Dermis blood vessel endothelial cell (primary cell): ENCODE measurements at regions not wholly inside any gene's neighbourhood (a gene's known extent, or its start where the extent isn't known, plus 50 kb on each side); places are given as distances from the start of the nearest gene placed in this dataset.

ENCODE experiments used
- DNase-seq: peaks from one replicate; pipeline ENCODE4 v3.0.0; 2010

- DNase-seq: no peak
Observed at GRCh38 chrX:5526191-5526590, 702.5 kb downstream of the NLGN4X start.

- no peak for DNase-seq
Observed at GRCh38 chrX:5490786-5491563, 737.7 kb downstream of the NLGN4X start.

- no peak for DNase-seq
Observed at GRCh38 chrX:5474282-5474681, 754.4 kb downstream of the NLGN4X start.

- no peak for DNase-seq
Observed at GRCh38 chrX:5458300-5458842, 770.3 kb downstream of the NLGN4X start.

GRCh38 chrX:5449323-5449722 is 779.3 kb downstream of the NLGN4X start:
- no peak for DNase-seq

- no peak for DNase-seq
Observed at GRCh38 chrX:5431823-5432222, 796.8 kb downstream of the NLGN4X start.

- DNase-seq: no peak
Observed at GRCh38 chrX:5425119-5425518, 803.5 kb downstream of the NLGN4X start.

- no peak for DNase-seq
Observed at GRCh38 chrX:5417381-5417780, 811.3 kb downstream of the NLGN4X start.

- no peak for DNase-seq
Observed at GRCh38 chrX:5415738-5416137, 812.9 kb downstream of the NLGN4X start.

- DNase-seq: no peak
Observed at GRCh38 chrX:5409106-5409505, 819.6 kb downstream of the NLGN4X start.

GRCh38 chrX:5402461-5402860 is 826.2 kb downstream of the NLGN4X start:
- DNase-seq: no peak

- no peak for DNase-seq
Observed at GRCh38 chrX:5399403-5399802, 829.3 kb downstream of the NLGN4X start.

GRCh38 chrX:5397409-5397808 is 831.3 kb downstream of the NLGN4X start:
- no peak for DNase-seq

GRCh38 chrX:5390376-5390775 is 838.3 kb downstream of the NLGN4X start:
- DNase-seq: no peak

- DNase-seq: no peak
Observed at GRCh38 chrX:5388087-5388486, 840.6 kb downstream of the NLGN4X start.

GRCh38 chrX:5380426-5380825 is 848.2 kb downstream of the NLGN4X start:
- no peak for DNase-seq

- no peak for DNase-seq
Observed at GRCh38 chrX:5341902-5342301, 886.8 kb downstream of the NLGN4X start.

- no peak for DNase-seq
Observed at GRCh38 chrX:5337160-5337559, 891.5 kb downstream of the NLGN4X start.

GRCh38 chrX:5324546-5324945 is 904.1 kb downstream of the NLGN4X start:
- DNase-seq: no peak

GRCh38 chrX:5314148-5314547 is 914.5 kb downstream of the NLGN4X start:
- DNase-seq: no peak

GRCh38 chrX:5307416-5307815 is 921.3 kb downstream of the NLGN4X start:
- DNase-seq: no peak

GRCh38 chrX:5306654-5307121 is 922.0 kb downstream of the NLGN4X start:
- DNase-seq: no peak

- no peak for DNase-seq
Observed at GRCh38 chrX:5305452-5305851, 923.2 kb downstream of the NLGN4X start.

- no peak for DNase-seq
Observed at GRCh38 chrX:5295004-5295403, 933.7 kb downstream of the NLGN4X start.

GRCh38 chrX:5290635-5291034 is 938.0 kb downstream of the NLGN4X start:
- no peak for DNase-seq
